WTC11 (cell line): ENCODE measurements at regions not wholly inside any gene's neighbourhood (a gene's known extent, or its start where the extent isn't known, plus 50 kb on each side); places are given as distances from the start of the nearest gene placed in this dataset.
"Not testable (repeated sequence)": the region's sequence is repeated elsewhere in the genome, so short reads cannot be mapped to it uniquely, and the experiment has no call there.

ENCODE experiments used
- NFE2L1 ChIP-seq: sonication (generic); formaldehyde crosslinking; IDR thresholded peaks from 2 replicates; pipeline ENCODE4 v1.8.1; 2023; ENCODE audit warnings: missing genetic modification reagents
- NR2C2 ChIP-seq: sonication (generic); formaldehyde crosslinking; IDR thresholded peaks from 2 replicates; pipeline ENCODE4 v1.8.0; 2022; ENCODE audit warnings: mild to moderate bottlenecking, missing genetic modification reagents
- TCF7 ChIP-seq: sonication (generic); formaldehyde crosslinking; IDR thresholded peaks from 2 replicates; pipeline ENCODE4 v1.8.0; 2022; ENCODE audit warnings: mild to moderate bottlenecking, low read depth, missing genetic modification reagents, moderate library complexity
- TP53 ChIP-seq: sonication (generic); formaldehyde crosslinking; IDR thresholded peaks from 2 replicates; pipeline ENCODE4 v1.8.1; 2023; ENCODE audit warnings: mild to moderate bottlenecking, missing genetic modification reagents
- ZNF232 ChIP-seq: sonication (generic); formaldehyde crosslinking; IDR thresholded peaks from 2 replicates; pipeline ENCODE4 v1.8.0; 2022; ENCODE audit warnings: mild to moderate bottlenecking, missing genetic modification reagents
- ZNF416 ChIP-seq: fragments of 250-450 bp; sonication (Bioruptor Pico); IDR thresholded peaks from 2 replicates; pipeline ENCODE4 v1.9.0; 2021; ENCODE audit warnings: mild to moderate bottlenecking, inconsistent platforms
- TF ChIP-seq, protein P1 (sequence below): fragments of 200-600 bp; IDR thresholded peaks from 2 replicates; pipeline ENCODE4 v1.8.0; 2022; ENCODE audit warnings: antibody characterized with exemption
- TF ChIP-seq, protein P2 (sequence below): sonication (generic); formaldehyde crosslinking; IDR thresholded peaks from 2 replicates; pipeline ENCODE4 v1.8.1; 2023; ENCODE audit warnings: mild to moderate bottlenecking, missing genetic modification reagents
- TF ChIP-seq, protein P3 (sequence below): fragments of 250-450 bp; sonication (Bioruptor Pico); IDR thresholded peaks from 2 replicates; pipeline ENCODE4 v1.8.0; 2021; ENCODE audit warnings: mild to moderate bottlenecking
- TF ChIP-seq, protein P4 (sequence below): sonication (generic); formaldehyde crosslinking; IDR thresholded peaks from 2 replicates; pipeline ENCODE4 v1.8.0; 2022; ENCODE audit warnings: mild to moderate bottlenecking, missing genetic modification reagents
- TF ChIP-seq, protein P5 (sequence below): sonication (generic); formaldehyde crosslinking; conservative IDR thresholded peaks from 2 replicates; pipeline ENCODE4 v1.8.1; 2022; ENCODE audit warnings: mild to moderate bottlenecking, missing genetic modification reagents
- TF ChIP-seq, protein P6 (sequence below): sonication (generic); formaldehyde crosslinking; IDR thresholded peaks from 2 replicates; pipeline ENCODE4 v1.8.0; 2022; ENCODE audit warnings: mild to moderate bottlenecking, missing genetic modification reagents
- TF ChIP-seq, protein P7 (sequence below): sonication (generic); formaldehyde crosslinking; IDR thresholded peaks from 2 replicates; pipeline ENCODE4 v1.8.1; 2023; ENCODE audit warnings: mild to moderate bottlenecking, missing genetic modification reagents, moderate library complexity

DNA sequence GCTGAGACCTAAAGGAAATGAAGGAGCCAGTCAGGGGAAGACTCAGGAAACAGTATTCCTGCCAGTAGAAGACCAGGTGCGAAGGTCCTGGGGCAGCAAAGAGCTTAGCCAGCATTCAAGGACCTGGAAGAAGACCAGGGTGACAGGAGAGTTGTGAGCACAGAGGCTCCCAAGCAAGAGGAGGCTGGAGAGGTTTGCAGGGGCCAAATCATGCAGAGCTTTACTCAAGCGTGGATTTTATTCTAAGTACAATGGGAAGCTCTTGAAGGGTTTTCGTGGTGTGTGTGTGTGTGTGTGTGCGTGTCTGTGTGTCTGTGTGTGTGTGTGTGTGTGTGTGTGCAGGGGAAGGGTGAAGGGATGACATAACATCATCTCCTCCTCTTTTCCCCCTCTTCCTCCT is 200.7 kb upstream of the IRF2BP2 start:
- TF ChIP-seq, protein P1, sequence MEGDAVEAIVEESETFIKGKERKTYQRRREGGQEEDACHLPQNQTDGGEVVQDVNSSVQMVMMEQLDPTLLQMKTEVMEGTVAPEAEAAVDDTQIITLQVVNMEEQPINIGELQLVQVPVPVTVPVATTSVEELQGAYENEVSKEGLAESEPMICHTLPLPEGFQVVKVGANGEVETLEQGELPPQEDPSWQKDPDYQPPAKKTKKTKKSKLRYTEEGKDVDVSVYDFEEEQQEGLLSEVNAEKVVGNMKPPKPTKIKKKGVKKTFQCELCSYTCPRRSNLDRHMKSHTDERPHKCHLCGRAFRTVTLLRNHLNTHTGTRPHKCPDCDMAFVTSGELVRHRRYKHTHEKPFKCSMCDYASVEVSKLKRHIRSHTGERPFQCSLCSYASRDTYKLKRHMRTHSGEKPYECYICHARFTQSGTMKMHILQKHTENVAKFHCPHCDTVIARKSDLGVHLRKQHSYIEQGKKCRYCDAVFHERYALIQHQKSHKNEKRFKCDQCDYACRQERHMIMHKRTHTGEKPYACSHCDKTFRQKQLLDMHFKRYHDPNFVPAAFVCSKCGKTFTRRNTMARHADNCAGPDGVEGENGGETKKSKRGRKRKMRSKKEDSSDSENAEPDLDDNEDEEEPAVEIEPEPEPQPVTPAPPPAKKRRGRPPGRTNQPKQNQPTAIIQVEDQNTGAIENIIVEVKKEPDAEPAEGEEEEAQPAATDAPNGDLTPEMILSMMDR = not testable (repeated sequence)
- TF ChIP-seq, protein P2, sequence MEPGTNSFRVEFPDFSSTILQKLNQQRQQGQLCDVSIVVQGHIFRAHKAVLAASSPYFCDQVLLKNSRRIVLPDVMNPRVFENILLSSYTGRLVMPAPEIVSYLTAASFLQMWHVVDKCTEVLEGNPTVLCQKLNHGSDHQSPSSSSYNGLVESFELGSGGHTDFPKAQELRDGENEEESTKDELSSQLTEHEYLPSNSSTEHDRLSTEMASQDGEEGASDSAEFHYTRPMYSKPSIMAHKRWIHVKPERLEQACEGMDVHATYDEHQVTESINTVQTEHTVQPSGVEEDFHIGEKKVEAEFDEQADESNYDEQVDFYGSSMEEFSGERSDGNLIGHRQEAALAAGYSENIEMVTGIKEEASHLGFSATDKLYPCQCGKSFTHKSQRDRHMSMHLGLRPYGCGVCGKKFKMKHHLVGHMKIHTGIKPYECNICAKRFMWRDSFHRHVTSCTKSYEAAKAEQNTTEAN (CRISPR knock-in tag) = not testable (repeated sequence)
- not testable (repeated sequence) for TF ChIP-seq NR2C2 (CRISPR knock-in tag); ZNF416 (CRISPR knock-in tag); ZNF232 (CRISPR knock-in tag); TCF7; TP53 (CRISPR knock-in tag); NFE2L1
- TF ChIP-seq, protein P3, sequence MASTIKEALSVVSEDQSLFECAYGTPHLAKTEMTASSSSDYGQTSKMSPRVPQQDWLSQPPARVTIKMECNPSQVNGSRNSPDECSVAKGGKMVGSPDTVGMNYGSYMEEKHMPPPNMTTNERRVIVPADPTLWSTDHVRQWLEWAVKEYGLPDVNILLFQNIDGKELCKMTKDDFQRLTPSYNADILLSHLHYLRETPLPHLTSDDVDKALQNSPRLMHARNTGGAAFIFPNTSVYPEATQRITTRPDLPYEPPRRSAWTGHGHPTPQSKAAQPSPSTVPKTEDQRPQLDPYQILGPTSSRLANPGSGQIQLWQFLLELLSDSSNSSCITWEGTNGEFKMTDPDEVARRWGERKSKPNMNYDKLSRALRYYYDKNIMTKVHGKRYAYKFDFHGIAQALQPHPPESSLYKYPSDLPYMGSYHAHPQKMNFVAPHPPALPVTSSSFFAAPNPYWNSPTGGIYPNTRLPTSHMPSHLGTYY (CRISPR knock-in tag) = not testable (repeated sequence)
- TF ChIP-seq, protein P4, sequence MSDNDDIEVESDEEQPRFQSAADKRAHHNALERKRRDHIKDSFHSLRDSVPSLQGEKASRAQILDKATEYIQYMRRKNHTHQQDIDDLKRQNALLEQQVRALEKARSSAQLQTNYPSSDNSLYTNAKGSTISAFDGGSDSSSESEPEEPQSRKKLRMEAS (CRISPR knock-in tag) = not testable (repeated sequence)
- TF ChIP-seq, protein P5, sequence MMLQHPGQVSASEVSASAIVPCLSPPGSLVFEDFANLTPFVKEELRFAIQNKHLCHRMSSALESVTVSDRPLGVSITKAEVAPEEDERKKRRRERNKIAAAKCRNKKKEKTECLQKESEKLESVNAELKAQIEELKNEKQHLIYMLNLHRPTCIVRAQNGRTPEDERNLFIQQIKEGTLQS (CRISPR knock-in tag) = not testable (repeated sequence)
- TF ChIP-seq, protein P6, sequence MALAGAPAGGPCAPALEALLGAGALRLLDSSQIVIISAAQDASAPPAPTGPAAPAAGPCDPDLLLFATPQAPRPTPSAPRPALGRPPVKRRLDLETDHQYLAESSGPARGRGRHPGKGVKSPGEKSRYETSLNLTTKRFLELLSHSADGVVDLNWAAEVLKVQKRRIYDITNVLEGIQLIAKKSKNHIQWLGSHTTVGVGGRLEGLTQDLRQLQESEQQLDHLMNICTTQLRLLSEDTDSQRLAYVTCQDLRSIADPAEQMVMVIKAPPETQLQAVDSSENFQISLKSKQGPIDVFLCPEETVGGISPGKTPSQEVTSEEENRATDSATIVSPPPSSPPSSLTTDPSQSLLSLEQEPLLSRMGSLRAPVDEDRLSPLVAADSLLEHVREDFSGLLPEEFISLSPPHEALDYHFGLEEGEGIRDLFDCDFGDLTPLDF (CRISPR knock-in tag) = not testable (repeated sequence)
- TF ChIP-seq, protein P7, sequence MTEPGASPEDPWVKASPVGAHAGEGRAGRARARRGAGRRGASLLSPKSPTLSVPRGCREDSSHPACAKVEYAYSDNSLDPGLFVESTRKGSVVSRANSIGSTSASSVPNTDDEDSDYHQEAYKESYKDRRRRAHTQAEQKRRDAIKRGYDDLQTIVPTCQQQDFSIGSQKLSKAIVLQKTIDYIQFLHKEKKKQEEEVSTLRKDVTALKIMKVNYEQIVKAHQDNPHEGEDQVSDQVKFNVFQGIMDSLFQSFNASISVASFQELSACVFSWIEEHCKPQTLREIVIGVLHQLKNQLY (CRISPR knock-in tag) = not testable (repeated sequence)
